Coronary artery (tissue), 2 donors: ENCODE measurements at regions not wholly inside any gene's neighbourhood (a gene's known extent, or its start where the extent isn't known, plus 50 kb on each side); places are given as distances from the start of the nearest gene placed in this dataset.

ENCODE experiments used
- DNase-seq: peaks from one replicate; pipeline ENCODE4 v3.0.0-alpha.2; 2017; ENCODE audit warnings: low spot score
- H3K27ac ChIP-seq, 2 donors: fragments of 200-600 bp; sonication (generic); one replicate each; pipeline ENCODE4 v1.5.1; 2016 to 2019
- H3K4me3 ChIP-seq: fragments of 200-600 bp; sonication (generic); 2 replicates; pipeline ENCODE4 v1.5.1; 2016; ENCODE audit warnings: mild to moderate bottlenecking, moderate library complexity
- CTCF ChIP-seq: fragments of 200-600 bp; sonication (generic); IDR thresholded peaks from one replicate; pipeline ENCODE4 v1.5.1; 2019; ENCODE audit warnings: antibody characterized with exemption

GRCh38 chr2:59660262-59660661 is 893.2 kb downstream of the BCL11A start:
- no peak overlapping the region for H3K4me3 ChIP-seq
- H3K27ac ChIP-seq: no peak overlapping the region
- no peak for DNase-seq
- TF ChIP-seq CTCF: no peak

GRCh38 chr2:59658906-59659635 is 894.4 kb downstream of the BCL11A start:
- DNase-seq: no peak
- Histone ChIP-seq H3K4me3 (no peak overlapping the region), H3K27ac (no peak overlapping the region)
- TF ChIP-seq CTCF: no peak

GRCh38 chr2:59655809-59656208 is 897.6 kb downstream of the BCL11A start:
- Histone ChIP-seq H3K27ac (no peak overlapping the region), H3K4me3 (no peak overlapping the region)
- TF ChIP-seq CTCF: no peak
- DNase-seq: no peak

GRCh38 chr2:59654710-59655109 is 898.7 kb downstream of the BCL11A start:
- Histone ChIP-seq H3K27ac (no peak overlapping the region), H3K4me3 (no peak overlapping the region)
- no peak for DNase-seq
- TF ChIP-seq CTCF: no peak

GRCh38 chr2:59653164-59653563 is 900.3 kb downstream of the BCL11A start:
- DNase-seq: no peak
- Histone ChIP-seq H3K27ac (no peak overlapping the region), H3K4me3 (no peak overlapping the region)
- no peak for TF ChIP-seq CTCF

- H3K4me3 ChIP-seq: no peak overlapping the region
- H3K27ac ChIP-seq: no peak overlapping the region
- no peak for TF ChIP-seq CTCF
- no peak for DNase-seq
Observed at GRCh38 chr2:59630789-59631188, 922.7 kb downstream of the BCL11A start.

GRCh38 chr2:59627599-59627998 is 925.9 kb downstream of the BCL11A start:
- Histone ChIP-seq H3K4me3 (no peak overlapping the region), H3K27ac (no peak overlapping the region)
- no peak for TF ChIP-seq CTCF
- DNase-seq: no peak
